Kidney (tissue), 13 donors: ENCODE measurements at regions not wholly inside any gene's neighbourhood (a gene's known extent, or its start where the extent isn't known, plus 50 kb on each side); places are given as distances from the start of the nearest gene placed in this dataset.

Source experiments
- DNase-seq, 5 donors: peaks; one replicate each; pipeline ENCODE4 v3.0.0-alpha.2; 2013 to 2020
- FAIRE-seq: peaks from 2 replicates; lab custom pipeline; 2012; peaks lifted over from hg19 to GRCh38; lab: Jason Lieb, UNC
- H3K27ac ChIP-seq, 2 donors: one replicate each; pipeline ENCODE4 v1.7.0; 2013; ENCODE audit warnings: low read depth in 2 of 2, low read length in 2 of 2, inconsistent platforms in 1 of 2
- H3K27me3 ChIP-seq: one replicate; pipeline ENCODE4 v1.7.1; 2013; ENCODE audit warnings: low read length, inconsistent platforms; ENCODE audit not compliant: control insufficient read depth, insufficient read depth
- H3K36me3 ChIP-seq, 3 donors: one replicate each; pipeline versions ENCODE4 v1.7.0 to v1.7.1; 2013; ENCODE audit warnings: low read length in 3 of 3, control low read depth in 1 of 3, inconsistent platforms in 1 of 3; ENCODE audit not compliant: insufficient read depth in 3 of 3, control insufficient read depth in 2 of 3
- H3K4me1 ChIP-seq, 3 donors: one replicate each; pipeline versions ENCODE4 v1.7.0 to v1.7.1; 2013; ENCODE audit warnings: low read length in 3 of 3, inconsistent platforms in 1 of 3, low read depth in 1 of 3; ENCODE audit not compliant: control insufficient read depth in 2 of 3, insufficient read depth in 2 of 3
- H3K4me3 ChIP-seq, 3 donors: one replicate each; pipeline versions ENCODE4 v1.7.0 to v1.8.1; 2013; ENCODE audit warnings: low read length in 3 of 3, control low read depth in 1 of 3, inconsistent platforms in 1 of 3
- H3K9ac ChIP-seq, 3 donors: one replicate each; pipeline versions ENCODE4 v1.7.0 to v1.7.1; 2013; ENCODE audit warnings: low read length in 3 of 3, control low read depth in 1 of 3, inconsistent platforms in 1 of 3
- H3K9me3 ChIP-seq, 3 donors: one replicate each; pipeline versions ENCODE4 v1.7.0 to v1.7.1; 2013; ENCODE audit warnings: low read length in 3 of 3, control low read depth in 1 of 3, inconsistent platforms in 1 of 3; ENCODE audit not compliant: control insufficient read depth in 2 of 3, insufficient read depth in 1 of 3
- CTCF ChIP-seq: IDR thresholded peaks from 3 replicates; pipeline ENCODE4 v1.5.1; 2012; ENCODE audit warnings: mild to moderate bottlenecking, moderate library complexity, borderline replicate concordance; ENCODE audit not compliant: insufficient read depth; ENCODE audit errors: extremely low read depth
- intact Hi-C: fragments of 100-400 bp; cut with DNase I; formaldehyde crosslinking; loops from one replicate; pipeline ENCODE4 v1.11.1; 2022
- donor health status: control.
- donor health status: control.
- donor health status: control.
- donor health status: control.
- donor health status: control.
- donor health status: DM: yes; HTN: yes; CAD: no.
- donor health status: Normal renal cell carcinoma (clear cell type).

DNA sequence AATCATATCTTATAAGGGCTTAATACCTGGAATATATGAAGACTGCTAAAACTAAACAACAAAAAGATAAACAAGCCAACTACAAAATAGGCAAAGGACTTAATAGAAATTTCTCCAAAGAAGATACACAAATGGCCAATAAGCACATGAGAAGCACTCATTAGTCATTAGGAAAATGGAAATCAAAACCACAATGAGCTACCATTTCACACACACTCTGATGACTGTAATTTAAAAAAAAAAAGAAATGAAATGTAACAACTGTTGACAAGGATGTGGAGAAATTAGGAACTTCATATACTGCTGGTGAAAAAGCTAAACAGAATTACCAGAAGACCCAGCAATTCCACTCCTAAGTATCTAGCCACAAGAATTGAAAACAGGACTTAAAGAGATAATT, 374.2 kb upstream of the ZP4 start:
- no peak for FAIRE-seq

GRCh38 chr1:238258510-238258909, 367.8 kb upstream of the ZP4 start:
- Histone ChIP-seq H3K36me3 (no peaks in the 10 kb centered on the region), H3K27ac (no peak overlapping the region), H3K27me3 (no peaks in the 10 kb centered on the region), H3K4me1 (no peaks in the 10 kb centered on the region), H3K9me3 (no peaks in the 10 kb centered on the region), H3K9ac (no peak overlapping the region), H3K4me3 (no peak overlapping the region)
- intact Hi-C loops = no loop called here
- no peak for TF ChIP-seq CTCF
- no peak for DNase-seq
- FAIRE-seq = no peak

More for the DNA sequence above, 374.2 kb upstream of the ZP4 start:
- intact Hi-C loops = no loop called here
- Histone ChIP-seq H3K9ac (no peak overlapping the region), H3K27me3 (no peaks in the 10 kb centered on the region), H3K4me1 (no peaks in the 10 kb centered on the region), H3K4me3 (no peak overlapping the region), H3K36me3 (no peaks in the 10 kb centered on the region), H3K27ac (no peak overlapping the region), H3K9me3 (no peaks in the 10 kb centered on the region)
- DNase-seq = no peak
- no peak for TF ChIP-seq CTCF

DNA sequence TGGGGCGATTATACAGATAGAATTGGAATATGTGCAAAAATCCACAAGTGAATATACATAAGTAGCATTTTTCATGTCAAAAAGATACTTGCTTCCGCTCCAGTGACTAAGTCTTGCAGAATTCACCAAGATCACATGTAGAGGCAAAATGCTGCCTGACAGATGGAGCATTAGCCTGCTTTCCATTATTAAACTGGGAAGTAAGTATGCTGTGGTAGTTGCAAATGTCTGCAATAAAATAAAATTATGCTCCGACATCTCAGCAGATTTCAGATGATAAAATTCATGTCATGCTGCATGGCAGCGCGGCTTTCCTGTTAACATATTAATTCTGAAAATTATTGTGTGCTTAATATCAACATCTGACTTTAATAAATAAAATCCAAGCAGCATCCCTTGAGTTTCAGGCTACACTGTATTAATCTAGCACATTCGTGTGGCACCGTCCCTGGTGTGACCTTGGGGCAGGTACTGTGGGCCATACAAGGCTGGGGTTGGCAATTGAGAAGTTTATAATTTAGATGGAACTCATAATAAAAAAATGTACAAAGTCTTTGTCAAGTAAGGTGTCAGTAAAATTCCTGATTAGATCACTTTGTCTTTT, 366.4 kb upstream of the ZP4 start:
- Histone ChIP-seq H3K36me3 (no peaks in the 10 kb centered on the region), H3K4me1 (no peaks in the 10 kb centered on the region), H3K27me3 (no peaks in the 10 kb centered on the region), H3K9me3 (no peaks in the 10 kb centered on the region), H3K4me3 (no peak overlapping the region), H3K9ac (no peak overlapping the region), H3K27ac (no peak overlapping the region)
- TF ChIP-seq CTCF = no peak
- intact Hi-C loops = no loop called here
- DNase-seq = no peak
- no peak for FAIRE-seq

- FAIRE-seq (no peak), DNase-seq (peak in 1 of 5 donors; percentile 3)
- H3K4me1 ChIP-seq = no peaks in the 10 kb centered on the region
- no peaks in the 10 kb centered on the region for H3K27me3 ChIP-seq
- no peaks in the 10 kb centered on the region for H3K36me3 ChIP-seq
- no peak for TF ChIP-seq CTCF
- no peak overlapping the region for H3K4me3 ChIP-seq
- no peaks in the 10 kb centered on the region for H3K9me3 ChIP-seq
- intact Hi-C loops = no loop called here
- H3K9ac ChIP-seq = no peak overlapping the region
- H3K27ac ChIP-seq = no peak overlapping the region
Observed at GRCh38 chr1:238254935-238255334, 364.2 kb upstream of the ZP4 start.
